ENCODE measurements at regions not wholly inside any gene's neighbourhood (a gene's known extent, or its start where the extent isn't known, plus 50 kb on each side); places are given as distances from the start of the nearest gene placed in this dataset.

GRCh38 chr2:146776596-146776995 is 1068.2 kb upstream of the ACVR2A start:
- Histone ChIP-seq H3K4me3 (ENCODE audit: low read depth in 1 of 2, low read length in 1 of 2) (no peak overlapping the region), H3K9me3 (no peaks in the 10 kb centered on the region), H3K27ac (no peak overlapping the region), H3K4me1 (ENCODE audit: control insufficient read depth in 1 of 2, insufficient read depth in 1 of 2, low read depth in 1 of 2, low read length in 1 of 2) (no peaks in the 10 kb centered on the region), H3K36me3 (no peaks in the 10 kb centered on the region), H3K27me3 (no peaks in the 10 kb centered on the region)
- TF ChIP-seq, protein P1, sequence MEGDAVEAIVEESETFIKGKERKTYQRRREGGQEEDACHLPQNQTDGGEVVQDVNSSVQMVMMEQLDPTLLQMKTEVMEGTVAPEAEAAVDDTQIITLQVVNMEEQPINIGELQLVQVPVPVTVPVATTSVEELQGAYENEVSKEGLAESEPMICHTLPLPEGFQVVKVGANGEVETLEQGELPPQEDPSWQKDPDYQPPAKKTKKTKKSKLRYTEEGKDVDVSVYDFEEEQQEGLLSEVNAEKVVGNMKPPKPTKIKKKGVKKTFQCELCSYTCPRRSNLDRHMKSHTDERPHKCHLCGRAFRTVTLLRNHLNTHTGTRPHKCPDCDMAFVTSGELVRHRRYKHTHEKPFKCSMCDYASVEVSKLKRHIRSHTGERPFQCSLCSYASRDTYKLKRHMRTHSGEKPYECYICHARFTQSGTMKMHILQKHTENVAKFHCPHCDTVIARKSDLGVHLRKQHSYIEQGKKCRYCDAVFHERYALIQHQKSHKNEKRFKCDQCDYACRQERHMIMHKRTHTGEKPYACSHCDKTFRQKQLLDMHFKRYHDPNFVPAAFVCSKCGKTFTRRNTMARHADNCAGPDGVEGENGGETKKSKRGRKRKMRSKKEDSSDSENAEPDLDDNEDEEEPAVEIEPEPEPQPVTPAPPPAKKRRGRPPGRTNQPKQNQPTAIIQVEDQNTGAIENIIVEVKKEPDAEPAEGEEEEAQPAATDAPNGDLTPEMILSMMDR (IDR thresholded peaks at IDR 0.05): no peak

DNA sequence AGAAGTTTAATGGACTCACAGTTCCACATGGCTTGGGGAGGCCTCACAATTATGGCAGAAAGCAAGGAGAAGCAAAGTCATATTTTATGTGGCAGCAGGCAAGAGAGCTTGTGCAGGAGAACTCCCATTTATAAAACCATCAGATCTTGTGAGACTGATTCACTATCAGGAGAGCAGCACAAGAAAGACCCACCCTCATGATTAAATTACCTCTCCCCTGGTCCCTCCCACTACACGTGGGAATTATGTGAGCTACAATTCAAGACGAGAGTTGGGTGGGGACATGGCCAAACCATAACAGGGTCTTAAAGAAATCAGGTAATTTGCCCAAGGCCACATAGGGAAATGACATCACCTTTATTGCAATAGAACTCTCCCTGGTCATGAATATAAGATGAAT is 1073.3 kb upstream of the ACVR2A start:
- H3K27me3 ChIP-seq: no peaks in the 10 kb centered on the region
- H3K9me3 ChIP-seq: no peaks in the 10 kb centered on the region
- no peak overlapping the region for H3K4me3 ChIP-seq (ENCODE audit: low read depth in 1 of 2, low read length in 1 of 2)
- no peaks in the 10 kb centered on the region for H3K36me3 ChIP-seq
- H3K27ac ChIP-seq: no peak overlapping the region
- TF ChIP-seq, protein P1 (IDR thresholded peaks at IDR 0.05): no peak
- no peaks in the 10 kb centered on the region for H3K4me1 ChIP-seq (ENCODE audit: control insufficient read depth in 1 of 2, insufficient read depth in 1 of 2, low read depth in 1 of 2, low read length in 1 of 2)

GRCh38 chr2:146764301-146764700 is 1080.5 kb upstream of the ACVR2A start:
- no peak overlapping the region for H3K4me3 ChIP-seq (ENCODE audit: low read depth in 1 of 2, low read length in 1 of 2)
- no peak overlapping the region for H3K27ac ChIP-seq
- H3K36me3 ChIP-seq: no peaks in the 10 kb centered on the region
- no peaks in the 10 kb centered on the region for H3K9me3 ChIP-seq
- H3K4me1 ChIP-seq (ENCODE audit: control insufficient read depth in 1 of 2, insufficient read depth in 1 of 2, low read depth in 1 of 2, low read length in 1 of 2): no peaks in the 10 kb centered on the region
- H3K27me3 ChIP-seq: no peaks in the 10 kb centered on the region
- TF ChIP-seq, protein P1 (IDR thresholded peaks at IDR 0.05): no peak

GRCh38 chr2:146762786-146763185 is 1082.0 kb upstream of the ACVR2A start:
- no peaks in the 10 kb centered on the region for H3K4me1 ChIP-seq (ENCODE audit: control insufficient read depth in 1 of 2, insufficient read depth in 1 of 2, low read depth in 1 of 2, low read length in 1 of 2)
- no peak overlapping the region for H3K27ac ChIP-seq
- no peaks in the 10 kb centered on the region for H3K9me3 ChIP-seq
- H3K4me3 ChIP-seq (ENCODE audit: low read depth in 1 of 2, low read length in 1 of 2): no peak overlapping the region
- H3K27me3 ChIP-seq: no peaks in the 10 kb centered on the region
- TF ChIP-seq, protein P1 (IDR thresholded peaks at IDR 0.05): no peak
- no peaks in the 10 kb centered on the region for H3K36me3 ChIP-seq

- Histone ChIP-seq H3K36me3 (no peaks in the 10 kb centered on the region), H3K27me3 (no peaks in the 10 kb centered on the region), H3K27ac (no peak overlapping the region), H3K4me3 (ENCODE audit: low read depth in 1 of 2, low read length in 1 of 2) (no peak overlapping the region), H3K4me1 (ENCODE audit: control insufficient read depth in 1 of 2, insufficient read depth in 1 of 2, low read depth in 1 of 2, low read length in 1 of 2) (no peaks in the 10 kb centered on the region), H3K9me3 (no peaks in the 10 kb centered on the region)
- TF ChIP-seq, protein P1 (IDR thresholded peaks at IDR 0.05): no peak
These were observed 1090.2 kb upstream of the ACVR2A start for GRCh38 chr2:146754606-146755005.

- Histone ChIP-seq H3K4me1 (ENCODE audit: control insufficient read depth in 1 of 2, insufficient read depth in 1 of 2, low read depth in 1 of 2, low read length in 1 of 2) (no peaks in the 10 kb centered on the region), H3K27me3 (no peaks in the 10 kb centered on the region), H3K4me3 (ENCODE audit: low read depth in 1 of 2, low read length in 1 of 2) (no peak overlapping the region), H3K36me3 (no peaks in the 10 kb centered on the region), H3K9me3 (no peaks in the 10 kb centered on the region), H3K27ac (no peak overlapping the region)
- TF ChIP-seq, protein P1 (IDR thresholded peaks at IDR 0.05): no peak
These were observed 1096.8 kb upstream of the ACVR2A start for GRCh38 chr2:146748046-146748445.

All from neutrophil (primary cell).